Heart left ventricle (tissue), 16 donors: ENCODE measurements at regions not wholly inside any gene's neighbourhood (a gene's known extent, or its start where the extent isn't known, plus 50 kb on each side); places are given as distances from the start of the nearest gene placed in this dataset.

Source experiments
- ATAC-seq, 4 donors: fragments of 200-7000 bp; cut with Tn5 transposase; one replicate each; pipeline ENCODE4 v1.9.1; 2020 to 2022; ENCODE audit warnings: moderate library complexity in 4 of 4, mild to moderate bottlenecking in 3 of 4, moderate number of reproducible peaks in 1 of 4
- DNase-seq, 5 donors: peaks; one replicate each; pipeline ENCODE4 v3.0.0-alpha.2; 2020
- H3K27ac ChIP-seq, 12 donors: fragments of 200-600 bp; sonication (generic) in 4 of 12; one replicate each; pipeline versions ENCODE4 v1.5.0 to v1.8.0; 2016 to 2022; ENCODE audit warnings: mild to moderate bottlenecking in 2 of 12
- H3K27me3 ChIP-seq, 9 donors: fragments of 200-600 bp; sonication (generic) in 2 of 9; one replicate each; pipeline versions ENCODE4 v1.5.1 to v1.8.0; 2016 to 2022; ENCODE audit warnings: mild to moderate bottlenecking in 3 of 9
- H3K36me3 ChIP-seq, 9 donors: fragments of 200-600 bp; sonication (generic) in 2 of 9; one replicate each; pipeline versions ENCODE4 v1.5.0 to v1.8.0; 2018 to 2022; ENCODE audit warnings: mild to moderate bottlenecking in 2 of 9
- H3K4me1 ChIP-seq, 12 donors: fragments of 200-600 bp; sonication (generic) in 4 of 12; one replicate each; pipeline versions ENCODE4 v1.5.0 to v1.8.0; 2016 to 2022; ENCODE audit warnings: mild to moderate bottlenecking in 3 of 12
- H3K4me3 ChIP-seq, 12 donors: fragments of 200-600 bp; sonication (generic) in 4 of 12; one replicate each; pipeline versions ENCODE4 v1.5.0 to v1.8.0; 2017 to 2022; ENCODE audit warnings: mild to moderate bottlenecking in 9 of 12, moderate library complexity in 4 of 12
- H3K9me3 ChIP-seq, 12 donors: fragments of 200-600 bp; sonication (generic) in 4 of 12; one replicate each; pipeline versions ENCODE4 v1.5.0 to v1.8.0; 2016 to 2022; ENCODE audit warnings: mild to moderate bottlenecking in 1 of 12
- CTCF ChIP-seq, 12 donors: fragments of 200-600 bp; sonication (generic) in 4 of 12; IDR thresholded peaks; one replicate each; pipeline versions ENCODE4 v1.5.0 to v1.8.0; 2018 to 2022; ENCODE audit warnings: antibody characterized with exemption in 12 of 12, mild to moderate bottlenecking in 5 of 12
- POLR2A ChIP-seq, 2 donors: fragments of 450-650 bp; IDR thresholded peaks; one replicate each; pipeline ENCODE4 v1.6.1; 2017; ENCODE audit warnings: antibody characterized with exemption in 2 of 2, mild to moderate bottlenecking in 2 of 2, moderate library complexity in 2 of 2
- WGBS, 4 donors: extraction: QIAGEN DNeasy Blood & Tissue Kit in 2 of 4; methylation state at CpG; one replicate each; pipeline versions ENCODE4 v1.1.5 to v1.1.7; 2013 to 2018; 5-methylcytosine and 5-hydroxymethylcytosine counted together
- intact Hi-C, 10 donors: fragments of 100-400 bp; cut with DNase I; formaldehyde crosslinking; loops; one replicate each; pipeline versions ENCODE4 v1.11.1 to v1.14.2; 2022
- donor health status: ischemic (EF 13 %, LVEDD 7.1; RV severe dilation, severe dysfunction).
- donor health status: healthy with polysubstance abuse.
- donor health status: DM: no; HTN: yes; CAD: no.
- donor health status: DM: no; HTN: no; CAD: no.
- donor health status: ischemic (EF 25% LVEDD 6.9; RV normal size, moderate dysfunction).
- donor health status: ischemic (EF 25% LVEDD 5.7; RV mildly dilated, moderate dysfunction).
- donor health status: healthy.
- donor health status: DM: yes; HTN: yes; CAD: no.
- donor health status: ischemic (EF 35%, LVEDD 5.7; RV mildly dilated, moderate dysfunction).
- donor health status: nonischemic (EF 11% LVEDD 7.7; RV severe dilation, severe dysfunction).
- donor health status: DM: yes; HTN: yes; CAD: no.
- donor health status: PGD.
- donor health status: ischemic (EF 29% LVEDD 5.4; RV normal size, mild dysfunction).
- donor health status: nonischemic (EF 23%, LVEDD 6.1; RV moderate dilation, normal function).

- Histone ChIP-seq H3K9me3 (no peaks in the 10 kb centered on the region), H3K27ac (peak overlapping the region in 5 of 12 donors; percentile 19 to 87 (median 37)), H3K4me1 (peaks cover 0 to 37% (median 22%) of the 10 kb centered on the region in 12 donors), H3K4me3 (no peak overlapping the region), H3K27me3 (peaks cover 0 to 15% (median 0%) of the 10 kb centered on the region in 9 donors), H3K36me3 (no peaks in the 10 kb centered on the region)
- ATAC-seq (no peak), DNase-seq (no peak)
- TF ChIP-seq POLR2A (IDR thresholded peaks at IDR 0.05) (no peak), CTCF (IDR thresholded peaks at IDR 0.05) (no peak)
- intact Hi-C loops, result loop anchor here in 7 of 10 donors (2.0 to 10.0 kb wide), 5 partner anchors 51 to 259 kb away; no protein-coding TSS in a partner anchor
- WGBS, 4 donors, result 71 to 81% (median 81%) methylated on average over 10 of the region's 10 CpGs
These were observed 110.7 kb upstream of the CLMP start for GRCh38 chr11:123305601-123306375.

DNA sequence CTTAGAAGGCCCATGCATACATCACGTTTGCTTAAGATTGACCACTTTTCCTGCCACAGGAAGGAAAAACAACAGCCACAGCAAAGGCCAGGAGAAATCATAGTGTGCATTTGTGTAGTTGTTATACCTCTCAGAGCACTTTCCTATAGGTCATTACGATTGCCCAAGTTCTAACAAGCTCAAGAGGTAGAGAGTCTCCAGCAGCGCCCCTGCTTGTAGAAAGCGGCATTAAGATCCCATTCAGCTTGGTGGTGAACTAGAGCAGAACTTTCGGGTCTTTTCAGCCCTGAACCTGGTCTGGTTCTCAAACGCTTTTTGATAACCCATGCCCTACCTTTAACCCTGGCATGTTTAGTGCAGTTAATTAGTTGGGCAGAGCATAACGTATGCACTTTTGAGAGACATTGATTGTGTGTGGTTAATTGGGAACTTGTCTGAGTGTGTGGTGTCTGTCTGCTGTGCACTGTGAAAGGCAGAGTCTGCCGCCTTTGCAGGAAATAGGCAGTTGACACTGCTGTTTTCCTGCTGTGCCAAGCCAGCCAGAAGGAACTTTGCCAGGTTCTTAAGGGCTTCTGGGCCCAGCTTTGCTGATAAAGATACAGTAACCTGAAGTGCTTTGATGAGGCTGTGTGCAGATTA lies 109.9 kb upstream of the CLMP start:
- ATAC-seq (peak in 2 of 4 donors; percentile 18), DNase-seq (peak in 2 of 5 donors; percentile 39 to 43)
- Histone ChIP-seq H3K4me1 (peaks cover 0 to 37% (median 22%) of the 10 kb centered on the region in 12 donors), H3K27ac (peak overlapping the region in 3 of 12 donors; percentile 18 to 82 (median 37)), H3K4me3 (no peak overlapping the region), H3K27me3 (peaks cover 0 to 15% (median 0%) of the 10 kb centered on the region in 9 donors), H3K36me3 (no peaks in the 10 kb centered on the region), H3K9me3 (no peaks in the 10 kb centered on the region)
- 54 to 68% (median 62%) methylated on average over 8 of the region's 8 CpGs for WGBS, 4 donors
- no peak for TF ChIP-seq POLR2A (IDR thresholded peaks at IDR 0.05)
- no peak for TF ChIP-seq CTCF (IDR thresholded peaks at IDR 0.05)
- intact Hi-C loops, result loop anchor here in 9 of 10 donors (2.0 to 10.0 kb wide), 8 partner anchors 52 to 260 kb away; no protein-coding TSS in a partner anchor

GRCh38 chr11:123303924-123304323 lies 108.9 kb upstream of the CLMP start:
- Histone ChIP-seq H3K4me3 (no peak overlapping the region), H3K4me1 (peaks cover 0 to 37% (median 22%) of the 10 kb centered on the region in 12 donors), H3K36me3 (no peaks in the 10 kb centered on the region), H3K9me3 (no peaks in the 10 kb centered on the region), H3K27me3 (peaks cover 0 to 15% (median 0%) of the 10 kb centered on the region in 9 donors), H3K27ac (no peak overlapping the region)
- WGBS, 4 donors, result 84 to 89% (median 87%) methylated on average over 6 of the region's 6 CpGs
- intact Hi-C loops, result loop anchor here in 8 of 10 donors (2.0 to 10.0 kb wide), 9 partner anchors 53 to 261 kb away; no protein-coding TSS in a partner anchor
- TF ChIP-seq CTCF (IDR thresholded peaks at IDR 0.05) (no peak), POLR2A (IDR thresholded peaks at IDR 0.05) (no peak)
- ATAC-seq (no peak), DNase-seq (no peak)

DNA sequence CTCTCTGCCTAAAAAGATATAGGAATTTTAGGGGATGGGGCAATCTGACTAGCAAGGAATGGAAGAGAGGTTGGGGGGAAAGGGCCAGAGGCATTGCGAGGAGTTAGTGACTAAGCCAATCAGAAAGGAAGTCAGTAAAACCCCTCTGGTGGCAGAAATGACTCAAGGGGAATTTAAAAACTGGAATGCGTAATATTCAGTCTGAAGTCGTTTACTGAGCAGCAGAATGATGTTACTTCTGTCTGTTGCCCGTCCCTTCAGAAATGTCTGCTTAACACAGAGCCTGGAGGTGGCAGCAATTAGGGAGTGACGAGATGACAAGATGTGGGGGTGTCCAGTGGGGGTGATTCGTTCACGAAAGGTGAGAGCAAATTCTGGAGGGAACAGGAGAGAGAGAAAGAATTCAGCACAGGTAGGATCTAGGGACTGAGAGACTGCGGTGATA lies 107.7 kb upstream of the CLMP start:
- ATAC-seq, result no peak
- WGBS, 4 donors, result 70 to 75% (median 72%) methylated on average over 8 of the region's 8 CpGs
- peaks cover 0 to 15% (median 0%) of the 10 kb centered on the region in 9 donors for H3K27me3 ChIP-seq
- no peak overlapping the region for H3K4me3 ChIP-seq
- H3K9me3 ChIP-seq, result no peaks in the 10 kb centered on the region
- intact Hi-C loops, result loop anchor here in 8 of 10 donors (1.0 to 10.0 kb wide), 9 partner anchors 55 to 262 kb away; no protein-coding TSS in a partner anchor
- H3K27ac ChIP-seq, result no peak overlapping the region
- peaks cover 0 to 27% (median 16%) of the 10 kb centered on the region in 12 donors for H3K4me1 ChIP-seq
- no peaks in the 10 kb centered on the region for H3K36me3 ChIP-seq
- TF ChIP-seq CTCF (IDR thresholded peaks at IDR 0.05) (no peak), POLR2A (IDR thresholded peaks at IDR 0.05) (no peak)
- DNase-seq, result no peak
